ENCODE measurements at regions not wholly inside any gene's neighbourhood (a gene's known extent, or its start where the extent isn't known, plus 50 kb on each side); places are given as distances from the start of the nearest gene placed in this dataset.

DNA sequence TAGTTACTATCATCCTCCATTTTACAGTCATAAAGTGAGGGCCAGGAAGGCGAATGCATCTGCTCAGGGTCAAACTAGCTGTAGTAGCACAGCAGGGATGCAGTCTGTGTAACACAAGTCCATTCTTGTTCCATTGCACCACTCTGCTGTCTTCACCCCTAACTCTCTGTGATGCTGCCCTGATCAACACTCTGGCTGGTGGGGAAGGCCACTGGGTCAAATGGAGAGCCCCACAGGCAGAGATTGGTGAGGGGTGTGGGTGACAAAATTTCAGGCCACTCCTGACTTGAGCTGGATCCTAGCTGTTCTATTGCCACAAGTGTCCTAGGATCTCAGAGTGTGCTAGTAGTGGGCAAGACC lies 136.5 kb downstream of the PJA1 start:
- no peak for DNase-seq (ENCODE audit: low read depth)
- no peak overlapping the region for H3K4me3 ChIP-seq (ENCODE audit: low read length)
- TF ChIP-seq, protein P1, sequence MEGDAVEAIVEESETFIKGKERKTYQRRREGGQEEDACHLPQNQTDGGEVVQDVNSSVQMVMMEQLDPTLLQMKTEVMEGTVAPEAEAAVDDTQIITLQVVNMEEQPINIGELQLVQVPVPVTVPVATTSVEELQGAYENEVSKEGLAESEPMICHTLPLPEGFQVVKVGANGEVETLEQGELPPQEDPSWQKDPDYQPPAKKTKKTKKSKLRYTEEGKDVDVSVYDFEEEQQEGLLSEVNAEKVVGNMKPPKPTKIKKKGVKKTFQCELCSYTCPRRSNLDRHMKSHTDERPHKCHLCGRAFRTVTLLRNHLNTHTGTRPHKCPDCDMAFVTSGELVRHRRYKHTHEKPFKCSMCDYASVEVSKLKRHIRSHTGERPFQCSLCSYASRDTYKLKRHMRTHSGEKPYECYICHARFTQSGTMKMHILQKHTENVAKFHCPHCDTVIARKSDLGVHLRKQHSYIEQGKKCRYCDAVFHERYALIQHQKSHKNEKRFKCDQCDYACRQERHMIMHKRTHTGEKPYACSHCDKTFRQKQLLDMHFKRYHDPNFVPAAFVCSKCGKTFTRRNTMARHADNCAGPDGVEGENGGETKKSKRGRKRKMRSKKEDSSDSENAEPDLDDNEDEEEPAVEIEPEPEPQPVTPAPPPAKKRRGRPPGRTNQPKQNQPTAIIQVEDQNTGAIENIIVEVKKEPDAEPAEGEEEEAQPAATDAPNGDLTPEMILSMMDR (conservative IDR thresholded peaks at IDR 0.05; ENCODE audit: low read depth, low read length), result no peak

DNA sequence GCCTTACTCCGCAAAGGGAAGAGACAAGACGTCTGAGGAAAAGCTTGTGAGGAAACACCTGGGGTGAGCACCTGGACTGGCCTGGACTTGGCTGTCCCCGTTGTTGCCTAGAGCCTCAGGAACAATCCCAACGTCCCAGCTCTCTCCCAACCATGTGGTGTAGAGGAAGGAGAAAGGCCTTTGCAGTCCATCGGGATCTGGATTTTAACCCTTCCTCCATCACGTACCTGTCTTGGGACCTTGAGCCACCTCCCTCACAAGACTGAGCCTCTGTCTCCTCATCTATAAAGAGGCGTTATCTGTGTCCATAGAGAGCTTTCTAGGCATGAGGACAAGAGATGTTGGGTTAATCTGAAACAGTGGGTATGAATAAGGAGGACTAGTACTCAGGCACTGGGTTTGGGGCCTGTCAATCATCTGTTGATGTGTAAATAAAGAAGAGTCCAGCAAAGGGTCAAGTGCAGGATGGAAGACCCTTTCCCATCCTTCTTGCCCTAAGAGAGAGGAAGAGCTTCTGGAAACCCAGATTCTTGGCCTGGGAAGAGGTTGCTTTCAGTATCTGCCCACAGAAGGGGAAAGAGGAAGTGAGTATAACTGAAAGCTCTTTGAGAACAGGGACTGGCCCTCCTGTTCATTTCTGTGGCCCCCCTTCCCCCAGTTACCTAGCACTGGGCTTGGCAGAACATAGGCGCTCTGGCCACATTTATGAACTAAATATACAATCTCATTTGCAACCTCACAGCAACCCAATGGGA lies 137.1 kb downstream of the PJA1 start:
- TF ChIP-seq, protein P1 (conservative IDR thresholded peaks at IDR 0.05; ENCODE audit: low read depth, low read length), result no peak
- no peak overlapping the region for H3K4me3 ChIP-seq (ENCODE audit: low read length)
- no peak for DNase-seq (ENCODE audit: low read depth)

DNA sequence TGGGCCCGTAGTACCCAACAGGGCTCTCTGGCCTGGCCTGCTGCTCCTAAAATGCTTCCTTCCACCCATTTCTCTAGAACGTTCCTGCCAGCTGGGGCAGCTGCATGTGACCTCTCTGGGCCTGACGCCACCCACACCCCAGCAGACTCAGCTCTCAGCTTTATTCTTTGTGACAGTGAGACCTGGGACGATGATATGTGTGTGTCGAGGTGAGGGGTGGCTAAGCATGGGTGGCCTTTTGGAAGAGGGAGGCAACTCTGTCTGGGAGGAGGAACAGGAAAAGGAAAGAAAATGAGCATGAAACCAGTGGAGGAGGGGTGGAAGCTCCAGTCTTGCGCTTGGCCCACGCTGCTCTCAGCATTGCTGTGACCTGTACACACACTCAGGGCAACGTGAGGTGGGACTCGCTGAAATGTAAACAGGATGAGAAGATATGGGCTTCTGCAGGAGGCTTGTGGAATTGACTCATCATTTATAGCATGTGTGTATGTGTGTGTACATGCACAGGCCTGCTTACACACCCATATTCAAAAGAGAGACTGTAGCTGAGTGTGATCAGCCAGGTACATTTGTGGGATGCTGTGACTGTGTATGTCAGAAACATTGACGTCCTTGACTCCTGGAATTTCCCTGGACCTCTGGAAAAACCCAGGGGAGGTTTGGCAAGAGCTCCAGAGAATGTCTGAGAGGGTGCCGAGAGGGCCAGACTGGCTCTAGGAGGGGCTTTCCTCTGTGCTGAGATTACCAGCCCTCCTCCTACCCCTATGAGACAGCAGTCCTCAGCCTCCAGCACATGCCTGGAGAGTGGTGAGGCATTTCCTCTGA lies 137.9 kb downstream of the PJA1 start:
- no peak overlapping the region for H3K4me3 ChIP-seq (ENCODE audit: low read length)
- DNase-seq (ENCODE audit: low read depth), result no peak

GRCh38 chrX:69025802-69026301 lies 139.4 kb downstream of the PJA1 start:
- TF ChIP-seq, protein P1 (conservative IDR thresholded peaks at IDR 0.05; ENCODE audit: low read depth, low read length), result no peak
- no peak overlapping the region for H3K4me3 ChIP-seq (ENCODE audit: low read length)
- DNase-seq (ENCODE audit: low read depth), result no peak

More for the DNA sequence above, 137.9 kb downstream of the PJA1 start:
- TF ChIP-seq, protein P1 (conservative IDR thresholded peaks at IDR 0.05; ENCODE audit: low read depth, low read length), result no peak

GRCh38 chrX:69024931-69025330 lies 140.3 kb downstream of the PJA1 start:
- no peak overlapping the region for H3K4me3 ChIP-seq (ENCODE audit: low read length)
- TF ChIP-seq, protein P1 (conservative IDR thresholded peaks at IDR 0.05; ENCODE audit: low read depth, low read length), result no peak
- DNase-seq (ENCODE audit: low read depth), result no peak

DNA sequence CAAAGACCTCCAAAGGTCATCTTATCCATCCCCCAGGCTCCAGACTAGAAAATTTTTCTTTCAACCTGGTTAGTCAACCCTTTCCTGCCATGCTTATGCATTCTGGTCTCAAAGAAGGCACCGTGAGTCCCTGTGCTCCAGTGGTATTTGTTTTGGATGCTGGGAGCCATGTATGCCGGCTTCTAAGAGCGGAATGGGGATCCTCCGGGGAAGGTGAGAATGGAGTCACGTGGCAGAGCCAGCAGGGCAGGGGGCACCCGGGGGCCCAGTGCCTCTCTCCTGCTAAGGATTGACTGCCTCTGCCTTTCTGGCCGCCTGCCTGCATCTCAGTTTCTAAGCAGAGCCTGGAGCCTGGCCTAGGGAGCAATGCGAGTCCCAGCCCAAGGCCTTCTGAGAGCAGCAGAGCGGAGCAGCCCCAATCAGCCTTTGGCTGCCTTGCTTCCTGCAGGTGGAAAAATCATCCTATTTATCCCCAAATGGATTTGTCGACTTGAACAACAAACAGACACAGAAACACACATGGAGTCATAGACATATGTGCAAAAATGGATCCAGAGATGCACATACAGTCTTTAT lies 141.0 kb downstream of the PJA1 start:
- no peak overlapping the region for H3K4me3 ChIP-seq (ENCODE audit: low read length)
- TF ChIP-seq, protein P1 (conservative IDR thresholded peaks at IDR 0.05; ENCODE audit: low read depth, low read length), result no peak
- DNase-seq (ENCODE audit: low read depth), result no peak

Data from retinal pigment epithelial cell (primary cell).